H1 (cell line): ENCODE measurements at regions not wholly inside any gene's neighbourhood (a gene's known extent, or its start where the extent isn't known, plus 50 kb on each side); places are given as distances from the start of the nearest gene placed in this dataset.

Source experiments
- JUN ChIP-seq: IDR thresholded peaks from 2 replicates; pipeline ENCODE4 v1.6.1; 2011; ENCODE audit warnings: low read depth, mild to moderate bottlenecking, improper control_type of control experiment, low read length
- POLR2AphosphoS5 ChIP-seq: IDR thresholded peaks from 2 replicates; pipeline ENCODE4 v1.6.1; 2011; ENCODE audit warnings: low read depth, low read length
- POU5F1 ChIP-seq: IDR thresholded peaks from 2 replicates; pipeline ENCODE4 v1.6.1; 2011; ENCODE audit warnings: low read depth, mild to moderate bottlenecking, low read length, moderate library complexity
- RAD21 ChIP-seq, 2 experiments: IDR thresholded peaks in 1 of 2; conservative IDR thresholded peaks in 1 of 2; 2 replicates each; pipeline ENCODE4 v1.6.1; 2011; ENCODE audit warnings: low read depth in 2 of 2, low read length in 2 of 2, improper control_type of control experiment in 1 of 2, inconsistent platforms in 1 of 2, mild to moderate bottlenecking in 1 of 2, moderate library complexity in 1 of 2
- RNF2 ChIP-seq: fragments of 200-900, 300-1000 bp; sonication (generic); IDR thresholded peaks from 2 replicates; pipeline ENCODE4 v1.7.1; 2016; ENCODE audit warnings: borderline replicate concordance, low read depth, mild to moderate bottlenecking, antibody characterized with exemption, low read length; ENCODE audit not compliant: poor library complexity, severe bottlenecking; ENCODE audit errors: missing control alignments
- SRF ChIP-seq: IDR thresholded peaks from 2 replicates; pipeline ENCODE4 v1.6.1; 2011; ENCODE audit warnings: mild to moderate bottlenecking, low read depth, low read length, moderate library complexity

- TF ChIP-seq POLR2AphosphoS5 (no peak), SRF (no peak), RAD21 (IDR thresholded peaks at IDR 0.05 in 1 of 2, conservative IDR thresholded peaks at IDR 0.05 in 1 of 2; ENCODE audit: low read depth in 2 of 2, low read length in 2 of 2) (no peak), POU5F1 (no peak), JUN (no peak), RNF2 (no peak)
Observed at GRCh38 chr3:34229876-34230275, 431.4 kb downstream of the PDCD6IP start.
